ENCODE measurements at regions not wholly inside any gene's neighbourhood (a gene's known extent, or its start where the extent isn't known, plus 50 kb on each side); places are given as distances from the start of the nearest gene placed in this dataset.

GRCh38 chr20:12925863-12926793 is 82.6 kb upstream of the SPTLC3 start:
- no peak for FAIRE-seq
- TF ChIP-seq TAF1 (IDR thresholded peaks at IDR 0.05; ENCODE audit: low read depth, low read length) (no peak), PAX5 (IDR thresholded peaks at IDR 0.05; ENCODE audit: insufficient read depth, low read length, severe bottlenecking) (no peak), SPI1 (IDR thresholded peaks at IDR 0.05; ENCODE audit: low read depth, low read length) (no peak), POU2F2 (IDR thresholded peaks at IDR 0.05; ENCODE audit: low read depth, low read length) (no peak), POLR2A (IDR thresholded peaks at IDR 0.05; ENCODE audit: low read depth, low read length) (no peak), POLR2AphosphoS5 (IDR thresholded peaks at IDR 0.05; ENCODE audit: low read depth, low read length) (no peak)

GRCh38 chr20:12927489-12927888 is 81.3 kb upstream of the SPTLC3 start:
- no peak for TF ChIP-seq POLR2AphosphoS5 (IDR thresholded peaks at IDR 0.05; ENCODE audit: low read depth, low read length)
- no peak for TF ChIP-seq SPI1 (IDR thresholded peaks at IDR 0.05; ENCODE audit: low read depth, low read length)
- no peak for TF ChIP-seq TAF1 (IDR thresholded peaks at IDR 0.05; ENCODE audit: low read depth, low read length)
- no peak for TF ChIP-seq PAX5 (IDR thresholded peaks at IDR 0.05; ENCODE audit: insufficient read depth, low read length, severe bottlenecking)
- TF ChIP-seq POU2F2 (IDR thresholded peaks at IDR 0.05; ENCODE audit: low read depth, low read length) = no peak
- no peak for TF ChIP-seq POLR2A (IDR thresholded peaks at IDR 0.05; ENCODE audit: low read depth, low read length)
- no peak for DNase-seq (ENCODE audit: insufficient read length, low spot score)
- no peak for FAIRE-seq

More at GRCh38 chr20:12925863-12926793, 82.6 kb upstream of the SPTLC3 start:
- DNase-seq (ENCODE audit: insufficient read length, low spot score) = no peak

- DNase-seq (ENCODE audit: insufficient read length, low spot score) (no peak), FAIRE-seq (no peak)
- no peak for TF ChIP-seq TAF1 (IDR thresholded peaks at IDR 0.05; ENCODE audit: low read depth, low read length)
- no peak for TF ChIP-seq PAX5 (IDR thresholded peaks at IDR 0.05; ENCODE audit: insufficient read depth, low read length, severe bottlenecking)
- no peak for TF ChIP-seq POLR2AphosphoS5 (IDR thresholded peaks at IDR 0.05; ENCODE audit: low read depth, low read length)
- TF ChIP-seq POU2F2 (IDR thresholded peaks at IDR 0.05; ENCODE audit: low read depth, low read length) = no peak
- no peak for TF ChIP-seq SPI1 (IDR thresholded peaks at IDR 0.05; ENCODE audit: low read depth, low read length)
- TF ChIP-seq POLR2A (IDR thresholded peaks at IDR 0.05; ENCODE audit: low read depth, low read length) = no peak
Measured at GRCh38 chr20:12928358-12928754, 80.4 kb upstream of the SPTLC3 start.

GRCh38 chr20:12928755-12929401 is 79.9 kb upstream of the SPTLC3 start:
- FAIRE-seq = no peak
- DNase-seq (ENCODE audit: insufficient read length, low spot score) = no peak
- TF ChIP-seq POLR2AphosphoS5 (IDR thresholded peaks at IDR 0.05; ENCODE audit: low read depth, low read length) = no peak
- no peak for TF ChIP-seq SPI1 (IDR thresholded peaks at IDR 0.05; ENCODE audit: low read depth, low read length)
- no peak for TF ChIP-seq POU2F2 (IDR thresholded peaks at IDR 0.05; ENCODE audit: low read depth, low read length)
- no peak for TF ChIP-seq PAX5 (IDR thresholded peaks at IDR 0.05; ENCODE audit: insufficient read depth, low read length, severe bottlenecking)
- no peak for TF ChIP-seq TAF1 (IDR thresholded peaks at IDR 0.05; ENCODE audit: low read depth, low read length)
- TF ChIP-seq POLR2A (IDR thresholded peaks at IDR 0.05; ENCODE audit: low read depth, low read length) = no peak

- FAIRE-seq (no peak), DNase-seq (ENCODE audit: insufficient read length, low spot score) (no peak)
- no peak for TF ChIP-seq POLR2A (IDR thresholded peaks at IDR 0.05; ENCODE audit: low read depth, low read length)
- TF ChIP-seq POLR2AphosphoS5 (IDR thresholded peaks at IDR 0.05; ENCODE audit: low read depth, low read length) = no peak
- no peak for TF ChIP-seq SPI1 (IDR thresholded peaks at IDR 0.05; ENCODE audit: low read depth, low read length)
Measured at GRCh38 chr20:12936020-12936419, 72.8 kb upstream of the SPTLC3 start.

- FAIRE-seq = no peak
- DNase-seq (ENCODE audit: insufficient read length, low spot score) = no peak
- TF ChIP-seq POLR2A (IDR thresholded peaks at IDR 0.05; ENCODE audit: low read depth, low read length) (no peak), POU2F2 (IDR thresholded peaks at IDR 0.05; ENCODE audit: low read depth, low read length) (no peak), PAX5 (IDR thresholded peaks at IDR 0.05; ENCODE audit: insufficient read depth, low read length, severe bottlenecking) (no peak), SPI1 (IDR thresholded peaks at IDR 0.05; ENCODE audit: low read depth, low read length) (no peak), TAF1 (IDR thresholded peaks at IDR 0.05; ENCODE audit: low read depth, low read length) (no peak), POLR2AphosphoS5 (IDR thresholded peaks at IDR 0.05; ENCODE audit: low read depth, low read length) (no peak)
Measured at GRCh38 chr20:12936524-12936923, 72.2 kb upstream of the SPTLC3 start.

GRCh38 chr20:12941025-12941424 is 67.7 kb upstream of the SPTLC3 start:
- DNase-seq (ENCODE audit: insufficient read length, low spot score) (no peak), FAIRE-seq (no peak)
- no peak for TF ChIP-seq POU2F2 (IDR thresholded peaks at IDR 0.05; ENCODE audit: low read depth, low read length)
- no peak for TF ChIP-seq TAF1 (IDR thresholded peaks at IDR 0.05; ENCODE audit: low read depth, low read length)
- no peak for TF ChIP-seq PAX5 (IDR thresholded peaks at IDR 0.05; ENCODE audit: insufficient read depth, low read length, severe bottlenecking)
- TF ChIP-seq POLR2A (IDR thresholded peaks at IDR 0.05; ENCODE audit: low read depth, low read length) = no peak
- TF ChIP-seq SPI1 (IDR thresholded peaks at IDR 0.05; ENCODE audit: low read depth, low read length) = no peak
- no peak for TF ChIP-seq POLR2AphosphoS5 (IDR thresholded peaks at IDR 0.05; ENCODE audit: low read depth, low read length)

GRCh38 chr20:12942123-12942522 is 66.6 kb upstream of the SPTLC3 start:
- TF ChIP-seq POU2F2 (IDR thresholded peaks at IDR 0.05; ENCODE audit: low read depth, low read length) (no peak), SPI1 (IDR thresholded peaks at IDR 0.05; ENCODE audit: low read depth, low read length) (no peak), POLR2AphosphoS5 (IDR thresholded peaks at IDR 0.05; ENCODE audit: low read depth, low read length) (no peak)
- DNase-seq (ENCODE audit: insufficient read length, low spot score) = no peak
- no peak for FAIRE-seq

GRCh38 chr20:12946789-12947188 is 62.0 kb upstream of the SPTLC3 start:
- no peak for FAIRE-seq

More at GRCh38 chr20:12946789-12947188, 62.0 kb upstream of the SPTLC3 start:
- DNase-seq (ENCODE audit: insufficient read length, low spot score) = no peak
- no peak for TF ChIP-seq PAX5 (IDR thresholded peaks at IDR 0.05; ENCODE audit: insufficient read depth, low read length, severe bottlenecking)
- TF ChIP-seq POLR2AphosphoS5 (IDR thresholded peaks at IDR 0.05; ENCODE audit: low read depth, low read length) = no peak
- no peak for TF ChIP-seq POU2F2 (IDR thresholded peaks at IDR 0.05; ENCODE audit: low read depth, low read length)
- no peak for TF ChIP-seq TAF1 (IDR thresholded peaks at IDR 0.05; ENCODE audit: low read depth, low read length)
- no peak for TF ChIP-seq SPI1 (IDR thresholded peaks at IDR 0.05; ENCODE audit: low read depth, low read length)
- no peak for TF ChIP-seq POLR2A (IDR thresholded peaks at IDR 0.05; ENCODE audit: low read depth, low read length)

Data from GM12891 (cell line).